K562 (cell line): ENCODE measurements at regions not wholly inside any gene's neighbourhood (a gene's known extent, or its start where the extent isn't known, plus 50 kb on each side); places are given as distances from the start of the nearest gene placed in this dataset.
"Not testable (repeated sequence)": the region's sequence is repeated elsewhere in the genome, so short reads cannot be mapped to it uniquely, and the experiment has no call there.

Experiments
- ATAC-seq: fragments of 200-7000 bp; cut with Tn5 transposase; 3 replicates; pipeline ENCODE4 v1.9.1; 2020; ENCODE audit warnings: moderate library complexity
- BruUV-seq: library from RNA; stranded (reverse); fragments of 400-500 nt; replicated peaks from 2 replicates; lab custom pipeline; 2021; lab: Mats Ljungman, UMichigan
- CTCF ChIA-PET: fragments of 300-600 bp; formaldehyde crosslinking; extraction: SDS; loops from one replicate; lab custom pipeline; 2021; ENCODE audit warnings: low intra/inter-chr PET ratio; lab: Yijun Ruan, JAX
- POLR2A ChIA-PET: fragments of 300-600, 350-650 bp; sonication (Branson Sonifier 250); formaldehyde crosslinking; extraction: SDS; loops from one replicate; lab custom pipeline; 2021; ENCODE audit warnings: antibody characterized with exemption, inconsistent platforms; lab: Yijun Ruan, JAX
- DNase-seq, 4 experiments: peaks; one replicate each; pipeline versions ENCODE4 v3.0.0 to v3.0.0-alpha.2; 2011 to 2018; ENCODE audit warnings: low spot score in 3 of 4, mixed read lengths in 3 of 4; ENCODE audit errors: extremely low read depth in 1 of 4
- FAIRE-seq: peaks from 2 replicates; lab custom pipeline; 2011; peaks lifted over from hg19 to GRCh38; lab: Jason Lieb, UNC
- H2AFZ ChIP-seq: 2 replicates; pipeline ENCODE4 v1.6.0; 2011; ENCODE audit warnings: low read depth, low read length, control low read depth, inconsistent platforms
- H3K27ac ChIP-seq: fragments of 200-600 bp; 3 replicates; pipeline ENCODE4 v1.8.0; 2011; ENCODE audit warnings: low read depth, mild to moderate bottlenecking, control low read depth, inconsistent platforms, low read length, moderate library complexity, mixed read lengths; ENCODE audit errors: extremely low read depth
- H3K27me3 ChIP-seq, 2 experiments: fragments of 300-600 bp in 1 of 2; 2 replicates in 1 of 2; 3 replicates in 1 of 2; pipeline versions ENCODE4 v1.6.0 to v1.8.0; 2011; ENCODE audit warnings: inconsistent platforms in 2 of 2, low read length in 2 of 2, mild to moderate bottlenecking in 1 of 2, mixed read lengths in 1 of 2, moderate library complexity in 1 of 2; ENCODE audit not compliant: control insufficient read depth in 2 of 2, insufficient read depth in 2 of 2
- H3K36me3 ChIP-seq: fragments of 300-600 bp; 3 replicates; pipeline ENCODE4 v1.8.0; 2011; ENCODE audit warnings: mild to moderate bottlenecking, low read length, inconsistent platforms; ENCODE audit not compliant: control insufficient read depth, insufficient read depth
- H3K4me1 ChIP-seq, 2 experiments: fragments of 200-600 bp in 1 of 2; replicated peaks in 1 of 2; 2 replicates in 1 of 2; 3 replicates in 1 of 2; pipeline versions ENCODE4 v1.5.1 to v1.8.0; 2011; ENCODE audit warnings: inconsistent platforms in 2 of 2, low read length in 2 of 2, mild to moderate bottlenecking in 1 of 2, mixed read lengths in 1 of 2, moderate library complexity in 1 of 2; ENCODE audit not compliant: control insufficient read depth in 2 of 2, insufficient read depth in 2 of 2
- H3K4me2 ChIP-seq: 2 replicates; pipeline ENCODE4 v1.6.1; 2011; ENCODE audit warnings: low read length, control low read depth, inconsistent platforms, mixed read lengths; ENCODE audit not compliant: insufficient read depth
- H3K4me3 ChIP-seq: fragments of 200-600 bp; sonication (generic), shearing (Covaris generic); 2 replicates; pipeline ENCODE4 v1.5.1; 2016; ENCODE audit warnings: control low read depth, inconsistent platforms
- H3K79me2 ChIP-seq: fragments of 200-600 bp; 3 replicates; pipeline ENCODE4 v1.8.0; 2011; ENCODE audit warnings: low read length, inconsistent platforms; ENCODE audit not compliant: control insufficient read depth, insufficient read depth
- H3K9ac ChIP-seq, 2 experiments: 2 replicates each; pipeline versions ENCODE4 v1.6.0 to v1.6.1; 2011; ENCODE audit warnings: low read depth in 2 of 2, low read length in 2 of 2, control low read depth in 1 of 2, inconsistent platforms in 1 of 2, mild to moderate bottlenecking in 1 of 2, mixed read lengths in 1 of 2; ENCODE audit not compliant: insufficient read depth in 1 of 2
- H3K9me1 ChIP-seq: one replicate; pipeline ENCODE4 v1.6.0; 2011; ENCODE audit warnings: inconsistent platforms, mild to moderate bottlenecking, low read length, moderate library complexity; ENCODE audit not compliant: control insufficient read depth, insufficient read depth
- H3K9me3 ChIP-seq: replicated peaks from 2 replicates; pipeline ENCODE4 v1.5.1; 2011; ENCODE audit warnings: low read depth, low read length, inconsistent platforms; ENCODE audit not compliant: control insufficient read depth, insufficient read depth
- H4K20me1 ChIP-seq: replicated peaks from 2 replicates; pipeline ENCODE4 v1.6.1; 2011; ENCODE audit warnings: low read length, inconsistent platforms, mixed read lengths; ENCODE audit not compliant: control insufficient read depth, insufficient read depth
- BMI1 ChIP-seq: fragments of 150-350 bp; IDR thresholded peaks from 2 replicates; pipeline ENCODE4 v1.6.1; 2014; ENCODE audit warnings: low read length
- BRD9 ChIP-seq: fragments of 450-650 bp; IDR thresholded peaks from 2 replicates; pipeline ENCODE4 v1.6.1; 2018; ENCODE audit warnings: low read depth; ENCODE audit not compliant: partially characterized antibody
- FOS ChIP-seq: IDR thresholded peaks from 3 replicates; pipeline ENCODE4 v1.6.1; 2011; ENCODE audit not compliant: insufficient read length; ENCODE audit errors: extremely low read depth
- GTF2B ChIP-seq: IDR thresholded peaks from 2 replicates; pipeline ENCODE4 v1.6.1; 2011; ENCODE audit not compliant: insufficient read length; ENCODE audit errors: extremely low read depth
- HIVEP1 ChIP-seq: fragments of 250-450 bp; sonication (Bioruptor Pico); IDR thresholded peaks from 2 replicates; pipeline ENCODE4 v1.4.0; 2020; ENCODE audit warnings: mild to moderate bottlenecking
- HNRNPUL1 ChIP-seq: fragments of 200-400 bp; formaldehyde crosslinking; IDR thresholded peaks from 2 replicates; pipeline ENCODE4 v1.6.1; 2017; ENCODE audit warnings: low read length
- NR2C1 ChIP-seq, 2 experiments: fragments of 450-650 bp; IDR thresholded peaks; 2 replicates each; pipeline ENCODE4 v1.6.1; 2017; ENCODE audit warnings: mild to moderate bottlenecking in 2 of 2, antibody characterized with exemption in 1 of 2, inconsistent platforms in 1 of 2, missing compliant biosample characterization in 1 of 2, missing genetic modification characterization in 1 of 2
- RHOXF2B ChIP-seq: fragments of 250-450 bp; sonication (Bioruptor Pico); conservative IDR thresholded peaks from 2 replicates; pipeline ENCODE4 v1.5.1; 2021
- SLC30A9 ChIP-seq: fragments of 250-450 bp; sonication (Bioruptor Pico); IDR thresholded peaks from 2 replicates; pipeline ENCODE4 v1.8.0; 2022; ENCODE audit warnings: mild to moderate bottlenecking, moderate library complexity
- SMARCA4 ChIP-seq: fragments of 450-650 bp; IDR thresholded peaks from 2 replicates; pipeline ENCODE4 v1.6.1; 2016
- SRSF9 ChIP-seq: fragments of 200-400 bp; formaldehyde crosslinking; IDR thresholded peaks from 2 replicates; pipeline ENCODE4 v1.6.1; 2017; ENCODE audit warnings: low read depth, low read length, borderline replicate concordance
- ZNF12 ChIP-seq: sonication (generic); formaldehyde crosslinking; IDR thresholded peaks from 2 replicates; pipeline ENCODE4 v1.4.0; 2020; ENCODE audit warnings: mild to moderate bottlenecking, missing genetic modification reagents
- ZNF239 ChIP-seq: fragments of 250-450 bp; sonication (Bioruptor Pico); IDR thresholded peaks from 2 replicates; pipeline ENCODE4 v1.4.0; 2020; ENCODE audit warnings: mild to moderate bottlenecking
- WGBS: fragments of 100-300 bp; shearing (Covaris generic); methylation state at CpG from one replicate; pipeline ENCODE4 v1.1.6; 2016; ENCODE audit warnings: low coverage, mixed read lengths; ENCODE audit not compliant: insufficient coverage; ENCODE audit errors: missing lambda C conversion rate; 5-methylcytosine and 5-hydroxymethylcytosine counted together
- in situ Hi-C: fragments of 300-500 bp; cut with MboI; formaldehyde crosslinking; loops from 4 replicates; pipeline ENCODE4 v1.15.0; 2018; ENCODE audit warnings: inconsistent platforms, mixed read lengths
- intact Hi-C: fragments of 100-400 bp; cut with micrococcal nuclease; formaldehyde crosslinking; loops from 2 replicates; pipeline ENCODE4 v1.14.2; 2022

GRCh38 chr9:89687188-89687587 is 82.4 kb downstream of the GADD45G start:
- TF ChIP-seq BRD9 (no peak), HIVEP1 (CRISPR knock-in tag) (no peak), SLC30A9 (CRISPR knock-in tag) (no peak), ZNF12 (no peak), RHOXF2B (CRISPR knock-in tag) (no peak)
- no peak overlapping the region for H3K4me2 ChIP-seq
- intact Hi-C loops (no loop called here), in situ Hi-C loops (no loop called here)
- FAIRE-seq = no peak
- no peaks in the 10 kb centered on the region for H3K79me2 ChIP-seq
- no TSS peak for BruUV-seq
- ATAC-seq = no peak
- no peaks in the 10 kb centered on the region for H4K20me1 ChIP-seq
- no peak overlapping the region for H3K9ac ChIP-seq
- DNase-seq = no peak
- no peaks in the 10 kb centered on the region for H3K9me1 ChIP-seq
- H2AFZ ChIP-seq = no peak overlapping the region
- H3K27ac ChIP-seq = no peak overlapping the region
- POLR2A ChIA-PET = no interaction called here
- H3K9me3 ChIP-seq = no peaks in the 10 kb centered on the region
- 7% methylated on average over 2 of the region's 3 CpGs for WGBS
- CTCF ChIA-PET = no interaction called here
- H3K4me3 ChIP-seq = no peak overlapping the region
- no peaks in the 10 kb centered on the region for H3K36me3 ChIP-seq
- no peaks in the 10 kb centered on the region for H3K4me1 ChIP-seq
- peaks cover 0 to 14% of the 10 kb centered on the region in 2 experiments; a peak in 3 of 5 replicates for H3K27me3 ChIP-seq

GRCh38 chr9:89687848-89688247 is 83.0 kb downstream of the GADD45G start:
- no peak overlapping the region for H3K9ac ChIP-seq
- ChIA-PET CTCF (no interaction called here), POLR2A (no interaction called here)

GRCh38 chr9:89689321-89689720 is 84.5 kb downstream of the GADD45G start:
- ATAC-seq, FAIRE-seq, H3K36me3 ChIP-seq, BruUV-seq, H2AFZ ChIP-seq, H3K27ac ChIP-seq, DNase-seq, CTCF ChIA-PET, intact Hi-C loops, in situ Hi-C loops, H3K9me3 ChIP-seq, H3K4me2 ChIP-seq, H3K79me2 ChIP-seq, H3K9me1 ChIP-seq, H3K4me3 ChIP-seq, H4K20me1 ChIP-seq, H3K4me1 ChIP-seq, H3K9ac ChIP-seq: not testable (repeated sequence)
- POLR2A ChIA-PET = interaction anchor here (0.6 kb wide), 1 partner anchor 107 kb away, joined by 3 read pairs; no protein-coding TSS in a partner anchor
- 0% methylated on average over 4 of the region's 5 CpGs for WGBS
- peaks cover 0 to 16% of the 10 kb centered on the region in 2 experiments; a peak in 2 of 5 replicates for H3K27me3 ChIP-seq

More at GRCh38 chr9:89687848-89688247, 83.0 kb downstream of the GADD45G start:
- in situ Hi-C loops (no loop called here), intact Hi-C loops (no loop called here)
- no peak for ATAC-seq
- Histone ChIP-seq H3K27me3 (peaks cover 0 to 14% of the 10 kb centered on the region in 2 experiments; a peak in 2 of 5 replicates), H2AFZ (no peak overlapping the region), H4K20me1 (no peaks in the 10 kb centered on the region), H3K27ac (no peak overlapping the region), H3K36me3 (no peaks in the 10 kb centered on the region), H3K4me1 (no peaks in the 10 kb centered on the region), H3K9me3 (no peaks in the 10 kb centered on the region), H3K4me2 (no peak overlapping the region), H3K9me1 (no peaks in the 10 kb centered on the region), H3K79me2 (no peaks in the 10 kb centered on the region), H3K4me3 (no peak overlapping the region)
- TF ChIP-seq SRSF9 (no peak), ZNF239 (no peak), FOS (no peak), SMARCA4 (no peak), GTF2B (no peak), BMI1 (no peak), NR2C1 (IDR thresholded peaks at IDR 0.05) (no peak), NR2C1 (tag; IDR thresholded peaks at IDR 0.05) (no peak), HNRNPUL1 (no peak)
- DNase-seq = no peak
- no peak for FAIRE-seq
- BruUV-seq = no TSS peak
- WGBS = 0% methylated on average over 4 of the region's 6 CpGs
